Upper lobe of left lung (tissue), 4 donors: ENCODE measurements at regions not wholly inside any gene's neighbourhood (a gene's known extent, or its start where the extent isn't known, plus 50 kb on each side); places are given as distances from the start of the nearest gene placed in this dataset.

Source experiments
- POLR2A ChIP-seq, 4 donors: fragments of 450-650 bp; IDR thresholded peaks; one replicate each; pipeline ENCODE4 v1.5.1; 2016 to 2017; ENCODE audit warnings: antibody characterized with exemption in 4 of 4, mild to moderate bottlenecking in 2 of 4
- TF ChIP-seq, protein P1 (sequence below), 6 experiments: fragments of 450-650 bp in 4 of 6; fragments of 200-600 bp in 2 of 6; sonication (generic) in 2 of 6; IDR thresholded peaks; one replicate each; pipeline ENCODE4 v1.5.1; 2016 to 2019; ENCODE audit warnings: antibody characterized with exemption in 6 of 6

DNA sequence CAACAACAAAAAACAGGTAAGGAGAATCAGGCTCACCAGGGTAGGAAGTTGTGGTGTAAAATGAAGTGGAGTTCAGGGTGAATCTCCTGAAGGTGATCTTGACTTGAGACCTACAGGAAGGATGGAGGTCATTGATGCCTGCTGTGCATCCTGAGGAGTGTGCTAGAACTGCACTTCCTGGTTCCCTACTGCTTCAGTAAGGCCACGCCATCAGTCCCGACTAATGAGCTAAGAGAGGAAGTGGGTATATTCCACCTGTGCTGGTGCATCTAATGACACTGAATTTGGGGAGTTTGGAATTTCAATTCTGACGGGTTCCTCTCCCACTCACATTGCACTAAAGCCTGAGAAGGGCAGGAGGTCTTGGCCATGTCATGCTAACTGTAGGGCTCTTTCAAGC, 349.3 kb upstream of the SLC14A2 start:
- TF ChIP-seq POLR2A (IDR thresholded peaks at IDR 0.05): no peak
- TF ChIP-seq, protein P1, sequence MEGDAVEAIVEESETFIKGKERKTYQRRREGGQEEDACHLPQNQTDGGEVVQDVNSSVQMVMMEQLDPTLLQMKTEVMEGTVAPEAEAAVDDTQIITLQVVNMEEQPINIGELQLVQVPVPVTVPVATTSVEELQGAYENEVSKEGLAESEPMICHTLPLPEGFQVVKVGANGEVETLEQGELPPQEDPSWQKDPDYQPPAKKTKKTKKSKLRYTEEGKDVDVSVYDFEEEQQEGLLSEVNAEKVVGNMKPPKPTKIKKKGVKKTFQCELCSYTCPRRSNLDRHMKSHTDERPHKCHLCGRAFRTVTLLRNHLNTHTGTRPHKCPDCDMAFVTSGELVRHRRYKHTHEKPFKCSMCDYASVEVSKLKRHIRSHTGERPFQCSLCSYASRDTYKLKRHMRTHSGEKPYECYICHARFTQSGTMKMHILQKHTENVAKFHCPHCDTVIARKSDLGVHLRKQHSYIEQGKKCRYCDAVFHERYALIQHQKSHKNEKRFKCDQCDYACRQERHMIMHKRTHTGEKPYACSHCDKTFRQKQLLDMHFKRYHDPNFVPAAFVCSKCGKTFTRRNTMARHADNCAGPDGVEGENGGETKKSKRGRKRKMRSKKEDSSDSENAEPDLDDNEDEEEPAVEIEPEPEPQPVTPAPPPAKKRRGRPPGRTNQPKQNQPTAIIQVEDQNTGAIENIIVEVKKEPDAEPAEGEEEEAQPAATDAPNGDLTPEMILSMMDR (IDR thresholded peaks at IDR 0.05): no peak
